Smooth muscle cell (in vitro differentiated cells): ENCODE measurements at regions not wholly inside any gene's neighbourhood (a gene's known extent, or its start where the extent isn't known, plus 50 kb on each side); places are given as distances from the start of the nearest gene placed in this dataset.

Experiments used
- DNase-seq: peaks from one replicate; lab custom pipeline; 2025; ENCODE audit not compliant: unreplicated experiment; lab: John Stamatoyannopoulos, UW
- H2AFZ ChIP-seq: fragments of 200-600 bp; sonication (generic); 2 replicates; pipeline ENCODE4 v1.6.0; 2016; ENCODE audit warnings: antibody characterized with exemption, low read depth, mild to moderate bottlenecking
- H3F3A ChIP-seq: fragments of 200-600 bp; sonication (generic); 2 replicates; pipeline ENCODE4 v1.6.0; 2017; ENCODE audit warnings: antibody characterized with exemption, low read depth
- H3K27ac ChIP-seq: fragments of 200-600 bp; sonication (generic); 2 replicates; pipeline ENCODE4 v1.5.1; 2016; ENCODE audit warnings: low read depth, mild to moderate bottlenecking
- H3K27me3 ChIP-seq: fragments of 200-600 bp; sonication (generic); 2 replicates; pipeline ENCODE4 v1.6.1; 2016; ENCODE audit warnings: low read depth, mild to moderate bottlenecking
- H3K36me3 ChIP-seq: fragments of 200-600 bp; sonication (generic); 2 replicates; pipeline ENCODE4 v1.5.1; 2016; ENCODE audit warnings: low read depth
- H3K4me1 ChIP-seq: fragments of 200-600 bp; sonication (generic); 2 replicates; pipeline ENCODE4 v1.5.1; 2016; ENCODE audit warnings: low read depth
- H3K4me2 ChIP-seq: fragments of 200-600 bp; sonication (generic); 2 replicates; pipeline ENCODE4 v1.6.0; 2016; ENCODE audit warnings: mild to moderate bottlenecking
- H3K4me3 ChIP-seq: fragments of 200-600 bp; sonication (generic); 2 replicates; pipeline ENCODE4 v1.5.1; 2016; ENCODE audit warnings: mild to moderate bottlenecking
- H3K79me2 ChIP-seq: fragments of 200-600 bp; sonication (generic); 2 replicates; pipeline ENCODE4 v1.6.0; 2016; ENCODE audit warnings: low read depth, mild to moderate bottlenecking
- H3K9ac ChIP-seq: fragments of 200-600 bp; sonication (generic); 2 replicates; pipeline ENCODE4 v1.6.0; 2016; ENCODE audit warnings: low read depth
- H3K9me3 ChIP-seq: fragments of 200-600 bp; sonication (generic); replicated peaks from 2 replicates; pipeline ENCODE4 v1.5.1; 2016; ENCODE audit warnings: low read depth
- H4K20me1 ChIP-seq: fragments of 200-600 bp; sonication (generic); 2 replicates; pipeline ENCODE4 v1.6.0; 2016; ENCODE audit warnings: low read depth
- CTCF ChIP-seq: fragments of 200-600 bp; sonication (generic); IDR thresholded peaks from 2 replicates; pipeline ENCODE4 v1.5.1; 2017; ENCODE audit warnings: borderline replicate concordance, mild to moderate bottlenecking, antibody characterized with exemption; ENCODE audit not compliant: insufficient read depth, poor library complexity, severe bottlenecking
- WGBS: methylation state at CpG from one replicate; pipeline ENCODE4 v1.1.7; 2016; ENCODE audit warnings: low lambda C conversion rate; 5-methylcytosine and 5-hydroxymethylcytosine counted together

DNA sequence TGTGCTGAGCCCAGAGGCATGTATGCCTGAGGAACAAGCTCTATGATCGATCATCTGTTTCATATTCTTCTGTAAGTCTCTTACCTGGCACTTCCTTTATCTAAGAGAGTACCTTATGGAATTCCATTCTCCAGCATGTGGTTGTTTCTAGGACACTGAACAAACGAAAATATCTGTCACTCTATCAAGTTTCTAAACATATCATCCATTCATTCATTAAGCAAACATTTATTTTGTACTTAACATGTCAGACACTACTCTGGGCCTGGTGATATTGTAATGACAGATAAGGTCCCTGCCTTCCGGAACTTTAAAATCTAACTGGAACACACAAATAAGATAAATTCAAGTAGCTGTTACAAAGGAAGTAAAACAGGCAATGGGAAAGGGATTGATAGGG lies 477.1 kb downstream of the IGSF11 start:
- Histone ChIP-seq H3K4me2 (no peak overlapping the region), H3K9me3 (no peaks in the 10 kb centered on the region), H3K79me2 (no peaks in the 10 kb centered on the region), H3K9ac (no peak overlapping the region), H4K20me1 (no peaks in the 10 kb centered on the region), H3F3A (no peaks in the 10 kb centered on the region), H3K4me1 (no peaks in the 10 kb centered on the region), H3K27me3 (peaks cover 5% of the 10 kb centered on the region), H3K4me3 (no peak overlapping the region), H3K27ac (no peak overlapping the region), H2AFZ (no peak overlapping the region), H3K36me3 (no peaks in the 10 kb centered on the region)
- 76% methylated on average over 3 of the region's 3 CpGs for WGBS
- no peak for TF ChIP-seq CTCF
- DNase-seq = no peak

DNA sequence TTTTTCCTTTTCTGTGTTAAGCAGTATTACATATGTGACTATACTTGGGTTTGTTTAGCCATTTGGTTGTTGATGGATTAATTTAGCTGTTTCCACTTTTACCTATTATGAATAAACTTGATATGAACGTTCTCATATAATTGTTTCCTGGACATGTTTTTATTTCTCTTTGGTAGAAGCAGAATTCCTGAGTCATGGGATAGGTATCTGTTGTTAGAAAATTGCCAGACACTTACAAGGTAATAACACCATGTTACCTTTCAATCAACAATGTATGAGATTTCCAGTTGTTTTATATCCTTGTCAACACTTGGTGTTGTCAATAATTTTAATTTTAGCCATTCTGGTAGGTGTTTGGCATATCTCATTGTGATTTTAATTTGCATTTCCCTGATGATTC lies 475.4 kb downstream of the IGSF11 start:
- H3K36me3 ChIP-seq = no peaks in the 10 kb centered on the region
- H3K4me3 ChIP-seq = no peak overlapping the region
- WGBS = 68% methylated on average over 1 of the region's 1 CpG
- no peaks in the 10 kb centered on the region for H3F3A ChIP-seq
- no peak overlapping the region for H3K27ac ChIP-seq
- no peak overlapping the region for H3K9ac ChIP-seq
- no peak for TF ChIP-seq CTCF
- no peak overlapping the region for H3K4me2 ChIP-seq
- no peaks in the 10 kb centered on the region for H4K20me1 ChIP-seq
- H3K4me1 ChIP-seq = no peaks in the 10 kb centered on the region
- DNase-seq = no peak
- no peak overlapping the region for H2AFZ ChIP-seq
- H3K9me3 ChIP-seq = no peaks in the 10 kb centered on the region
- peaks cover 5% of the 10 kb centered on the region for H3K27me3 ChIP-seq
- H3K79me2 ChIP-seq = no peaks in the 10 kb centered on the region

- no peak overlapping the region for H3K9ac ChIP-seq
- H3K79me2 ChIP-seq = no peaks in the 10 kb centered on the region
- no peak overlapping the region for H3K4me2 ChIP-seq
- no peak for DNase-seq
- H4K20me1 ChIP-seq = no peaks in the 10 kb centered on the region
- no peak overlapping the region for H3K4me3 ChIP-seq
- H3K36me3 ChIP-seq = no peaks in the 10 kb centered on the region
- H3K9me3 ChIP-seq = no peaks in the 10 kb centered on the region
- H3K27me3 ChIP-seq = peaks cover 5% of the 10 kb centered on the region
- TF ChIP-seq CTCF = no peak
- H3F3A ChIP-seq = no peaks in the 10 kb centered on the region
- no peak overlapping the region for H2AFZ ChIP-seq
- no peak overlapping the region for H3K27ac ChIP-seq
- H3K4me1 ChIP-seq = no peaks in the 10 kb centered on the region
Observed at GRCh38 chr3:118564800-118565199, 469.8 kb downstream of the IGSF11 start.

DNA sequence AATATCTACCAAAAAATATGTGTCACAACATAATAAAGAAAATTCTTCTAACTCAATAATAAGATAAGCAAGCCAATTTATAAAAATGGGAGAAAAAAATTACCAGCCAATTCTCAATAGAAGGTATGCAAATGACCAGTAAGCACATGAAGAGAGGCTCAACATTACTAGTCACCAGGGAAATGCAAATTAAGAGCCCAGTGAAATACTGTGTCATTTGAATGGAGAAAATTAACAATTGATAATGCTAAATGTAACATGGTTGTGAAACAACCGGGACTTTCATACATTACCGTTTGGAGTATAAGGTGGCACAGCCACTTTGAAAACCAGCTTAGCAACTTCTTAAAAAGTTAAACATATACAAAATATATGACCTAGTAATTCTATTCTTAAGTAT lies 460.7 kb downstream of the IGSF11 start:
- no peaks in the 10 kb centered on the region for H3K79me2 ChIP-seq
- H3K4me1 ChIP-seq = no peaks in the 10 kb centered on the region
- H2AFZ ChIP-seq = no peak overlapping the region
- DNase-seq = no peak
- H3K9me3 ChIP-seq = no peaks in the 10 kb centered on the region
- H3K27ac ChIP-seq = no peak overlapping the region
- H3K36me3 ChIP-seq = no peaks in the 10 kb centered on the region
- no peak for TF ChIP-seq CTCF
- no peaks in the 10 kb centered on the region for H3F3A ChIP-seq
- no peak overlapping the region for H3K4me2 ChIP-seq
- WGBS = 86% methylated on average over 2 of the region's 2 CpGs
- no peak overlapping the region for H3K9ac ChIP-seq
- no peaks in the 10 kb centered on the region for H3K27me3 ChIP-seq
- H4K20me1 ChIP-seq = no peaks in the 10 kb centered on the region
- no peak overlapping the region for H3K4me3 ChIP-seq
